GM12864 (cell line): ENCODE measurements at regions not wholly inside any gene's neighbourhood (a gene's known extent, or its start where the extent isn't known, plus 50 kb on each side); places are given as distances from the start of the nearest gene placed in this dataset.

Experiments used
- DNase-seq: peaks from one replicate; pipeline ENCODE4 v3.0.0-alpha.2; 2011; ENCODE audit warnings: low read depth
- H3K4me3 ChIP-seq: 2 replicates; pipeline ENCODE4 v1.5.1; 2011; ENCODE audit warnings: mild to moderate bottlenecking, low read depth, low read length, control low read depth
- TF ChIP-seq, protein P1 (sequence below): IDR thresholded peaks from 2 replicates; pipeline ENCODE4 v1.5.1; 2011; ENCODE audit warnings: low read depth, mild to moderate bottlenecking, moderate library complexity, low read length, control low read depth, inconsistent platforms; ENCODE audit errors: missing control alignments

DNA sequence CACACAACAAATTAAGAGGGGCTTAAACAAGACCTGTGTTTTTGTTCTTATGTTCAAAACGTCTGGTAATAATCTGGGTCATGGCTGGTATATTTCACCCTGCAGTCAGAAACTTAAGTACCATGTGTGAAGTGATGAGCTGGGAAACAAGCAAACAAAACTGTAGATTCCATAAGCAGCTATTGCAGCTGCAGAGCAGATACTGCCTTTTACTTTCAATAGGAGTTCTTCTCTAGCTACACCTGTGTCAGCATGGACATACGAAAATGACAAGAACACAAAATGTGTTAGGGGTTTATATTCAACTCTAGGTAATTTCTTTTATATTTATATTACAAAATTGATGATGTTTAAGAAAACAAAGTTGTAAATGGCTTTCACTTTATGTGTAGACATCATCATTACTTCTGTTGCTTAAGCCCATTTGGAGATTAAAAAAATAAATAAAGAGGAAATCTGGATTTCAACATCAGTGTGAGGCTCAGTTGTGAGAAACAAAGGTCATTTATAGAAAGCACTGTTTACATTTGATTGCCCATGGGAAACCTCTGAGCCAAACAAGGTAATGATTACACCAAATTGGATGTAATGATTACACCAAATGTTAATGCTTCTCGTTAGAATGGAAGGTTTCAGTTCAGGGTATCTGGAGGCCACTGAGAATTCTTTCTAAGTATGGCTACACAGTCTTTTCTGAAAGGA is 451.0 kb upstream of the SLC10A2 start:
- no peak for DNase-seq
- H3K4me3 ChIP-seq, result no peak overlapping the region
- TF ChIP-seq, protein P1, sequence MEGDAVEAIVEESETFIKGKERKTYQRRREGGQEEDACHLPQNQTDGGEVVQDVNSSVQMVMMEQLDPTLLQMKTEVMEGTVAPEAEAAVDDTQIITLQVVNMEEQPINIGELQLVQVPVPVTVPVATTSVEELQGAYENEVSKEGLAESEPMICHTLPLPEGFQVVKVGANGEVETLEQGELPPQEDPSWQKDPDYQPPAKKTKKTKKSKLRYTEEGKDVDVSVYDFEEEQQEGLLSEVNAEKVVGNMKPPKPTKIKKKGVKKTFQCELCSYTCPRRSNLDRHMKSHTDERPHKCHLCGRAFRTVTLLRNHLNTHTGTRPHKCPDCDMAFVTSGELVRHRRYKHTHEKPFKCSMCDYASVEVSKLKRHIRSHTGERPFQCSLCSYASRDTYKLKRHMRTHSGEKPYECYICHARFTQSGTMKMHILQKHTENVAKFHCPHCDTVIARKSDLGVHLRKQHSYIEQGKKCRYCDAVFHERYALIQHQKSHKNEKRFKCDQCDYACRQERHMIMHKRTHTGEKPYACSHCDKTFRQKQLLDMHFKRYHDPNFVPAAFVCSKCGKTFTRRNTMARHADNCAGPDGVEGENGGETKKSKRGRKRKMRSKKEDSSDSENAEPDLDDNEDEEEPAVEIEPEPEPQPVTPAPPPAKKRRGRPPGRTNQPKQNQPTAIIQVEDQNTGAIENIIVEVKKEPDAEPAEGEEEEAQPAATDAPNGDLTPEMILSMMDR, result no peak

DNA sequence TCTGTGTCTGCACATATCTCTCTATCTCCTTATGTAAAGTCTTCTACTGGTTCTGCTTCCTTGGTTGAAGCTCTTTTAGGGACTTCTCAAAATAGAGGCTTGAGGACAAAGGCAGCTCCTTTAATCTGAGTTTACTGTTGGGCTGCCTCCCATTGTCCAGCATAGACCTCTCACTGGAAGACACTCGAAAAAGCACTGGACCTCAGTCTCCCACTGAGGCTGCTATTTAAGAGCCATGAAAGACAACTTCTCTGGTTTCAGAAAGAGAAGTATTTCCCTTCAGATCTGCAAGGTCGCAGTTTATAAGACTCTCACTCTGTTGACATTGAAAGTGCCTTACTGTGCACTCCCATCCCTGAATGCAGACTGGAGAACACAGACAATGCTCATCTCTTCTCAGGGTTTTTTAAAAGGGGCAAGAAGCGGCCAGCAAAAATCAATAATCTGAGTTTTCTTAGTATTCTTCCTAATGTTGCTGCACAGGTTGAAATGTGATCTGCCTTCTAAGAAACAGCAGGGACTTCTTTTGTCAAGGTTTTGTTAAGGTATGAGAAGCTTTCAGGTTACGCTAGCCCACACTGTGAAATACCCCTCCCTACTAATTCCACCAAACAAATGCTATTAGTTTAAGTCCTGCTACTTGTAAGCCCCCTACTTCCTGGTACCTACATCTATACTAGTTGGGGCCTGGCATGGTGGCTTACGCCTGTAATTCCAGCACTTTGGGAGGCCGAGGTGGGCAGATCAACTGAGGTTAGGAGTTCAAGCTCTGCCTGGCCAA is 450.0 kb upstream of the SLC10A2 start:
- H3K4me3 ChIP-seq, result no peak overlapping the region
- TF ChIP-seq, protein P1, result no peak
- no peak for DNase-seq

DNA sequence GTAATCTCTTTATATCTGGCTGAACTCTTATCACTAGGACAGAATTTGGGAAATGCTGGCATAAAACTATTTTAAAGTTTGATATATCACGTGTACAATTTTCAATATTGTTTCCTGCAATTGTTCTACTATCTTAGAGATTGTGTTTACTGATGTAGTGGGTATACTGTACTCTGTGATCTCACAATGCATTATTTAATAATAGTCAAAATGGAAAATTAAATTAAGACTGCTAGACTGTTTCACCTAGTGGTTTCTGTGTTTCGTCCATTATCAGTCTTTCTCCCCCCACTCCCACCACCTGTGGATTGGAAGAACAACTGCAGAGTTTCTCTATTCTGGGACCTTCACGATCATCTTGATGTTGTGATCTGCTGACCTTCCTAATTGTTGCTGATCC is 449.2 kb upstream of the SLC10A2 start:
- DNase-seq, result no peak
- TF ChIP-seq, protein P1, result no peak
- H3K4me3 ChIP-seq, result no peak overlapping the region

GRCh38 chr13:103514619-103515018 is 448.4 kb upstream of the SLC10A2 start:
- no peak for DNase-seq
- H3K4me3 ChIP-seq, result no peak overlapping the region
- TF ChIP-seq, protein P1, result no peak

DNA sequence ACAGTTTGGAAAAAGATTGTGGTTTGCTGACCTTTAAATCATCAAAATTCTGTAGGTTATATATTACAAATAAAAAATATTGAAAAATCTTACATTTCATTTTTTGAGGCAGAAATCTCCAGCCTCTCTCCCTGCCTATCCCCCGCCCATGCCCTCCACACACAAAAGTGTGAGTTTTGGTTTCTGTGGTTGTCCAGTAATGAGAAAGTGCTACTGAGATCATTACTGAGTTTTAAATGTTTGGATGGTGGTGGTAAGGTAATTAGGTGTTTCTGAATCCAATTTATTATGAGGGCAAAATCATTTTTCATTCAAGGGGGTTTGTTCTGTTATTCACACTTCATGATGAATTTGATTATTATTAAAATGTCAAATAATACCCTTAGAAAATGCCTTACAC is 448.0 kb upstream of the SLC10A2 start:
- TF ChIP-seq, protein P1, result no peak
- DNase-seq, result no peak
- H3K4me3 ChIP-seq, result no peak overlapping the region

DNA sequence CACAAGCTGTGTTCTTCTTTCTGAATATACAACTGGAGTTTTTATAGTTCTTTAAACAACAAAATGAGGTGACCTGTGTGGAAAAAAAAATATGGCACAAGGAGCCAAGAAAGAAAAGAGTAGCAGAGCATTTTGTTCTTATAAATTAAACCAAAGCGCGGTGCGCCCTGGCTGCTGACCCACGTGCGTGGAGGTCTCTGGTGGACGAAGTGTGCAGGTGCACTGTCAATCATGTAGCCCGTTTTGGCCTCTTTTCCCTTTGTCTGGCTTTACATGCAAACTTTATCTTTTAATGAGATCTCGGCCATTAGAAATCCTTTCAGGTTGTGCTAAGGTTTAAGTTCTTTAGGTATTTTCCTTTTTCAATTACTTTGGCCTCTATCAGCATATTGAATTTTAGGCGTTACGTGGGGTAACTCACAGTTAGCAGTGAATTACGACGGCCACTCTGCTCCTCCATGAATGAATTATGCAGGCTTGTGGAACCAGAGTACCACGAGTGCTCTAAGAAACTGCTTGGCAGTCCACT is 443.9 kb upstream of the SLC10A2 start:
- H3K4me3 ChIP-seq, result no peak overlapping the region
- DNase-seq, result no peak
- TF ChIP-seq, protein P1, result peak; percentile 9
